GM12872 (cell line): ENCODE measurements at regions not wholly inside any gene's neighbourhood (a gene's known extent, or its start where the extent isn't known, plus 50 kb on each side); places are given as distances from the start of the nearest gene placed in this dataset.
A peak's percentile ranks its signal among the peaks of the same experiment; 100 is the strongest.

Experiments
- TF ChIP-seq, protein P1 (sequence below): IDR thresholded peaks from 3 replicates; pipeline ENCODE4 v1.5.1; 2011; ENCODE audit warnings: low read depth, mild to moderate bottlenecking, low read length, moderate library complexity; ENCODE audit not compliant: insufficient read depth

DNA sequence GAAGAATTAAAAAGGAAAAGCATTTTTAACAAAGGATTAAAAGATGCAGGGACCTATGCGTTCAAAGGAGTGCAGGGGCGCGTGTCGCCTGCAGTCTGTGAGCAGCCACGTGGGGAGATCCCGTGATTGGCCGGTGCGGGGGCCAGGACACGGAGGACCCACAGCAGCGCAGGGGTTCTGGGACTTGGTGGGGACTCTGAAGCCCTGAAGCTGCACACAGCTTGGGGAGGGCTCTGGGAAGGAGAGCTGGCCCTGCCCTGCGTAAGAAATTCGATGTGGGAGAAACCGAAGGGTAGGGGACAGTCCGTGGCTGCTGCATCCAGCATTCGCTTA lies 268.1 kb downstream of the KLF6 start:
- TF ChIP-seq, protein P1, sequence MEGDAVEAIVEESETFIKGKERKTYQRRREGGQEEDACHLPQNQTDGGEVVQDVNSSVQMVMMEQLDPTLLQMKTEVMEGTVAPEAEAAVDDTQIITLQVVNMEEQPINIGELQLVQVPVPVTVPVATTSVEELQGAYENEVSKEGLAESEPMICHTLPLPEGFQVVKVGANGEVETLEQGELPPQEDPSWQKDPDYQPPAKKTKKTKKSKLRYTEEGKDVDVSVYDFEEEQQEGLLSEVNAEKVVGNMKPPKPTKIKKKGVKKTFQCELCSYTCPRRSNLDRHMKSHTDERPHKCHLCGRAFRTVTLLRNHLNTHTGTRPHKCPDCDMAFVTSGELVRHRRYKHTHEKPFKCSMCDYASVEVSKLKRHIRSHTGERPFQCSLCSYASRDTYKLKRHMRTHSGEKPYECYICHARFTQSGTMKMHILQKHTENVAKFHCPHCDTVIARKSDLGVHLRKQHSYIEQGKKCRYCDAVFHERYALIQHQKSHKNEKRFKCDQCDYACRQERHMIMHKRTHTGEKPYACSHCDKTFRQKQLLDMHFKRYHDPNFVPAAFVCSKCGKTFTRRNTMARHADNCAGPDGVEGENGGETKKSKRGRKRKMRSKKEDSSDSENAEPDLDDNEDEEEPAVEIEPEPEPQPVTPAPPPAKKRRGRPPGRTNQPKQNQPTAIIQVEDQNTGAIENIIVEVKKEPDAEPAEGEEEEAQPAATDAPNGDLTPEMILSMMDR = no peak

- TF ChIP-seq, protein P1 = no peak
Measured at GRCh38 chr10:3516234-3516922, 268.6 kb downstream of the KLF6 start.

DNA sequence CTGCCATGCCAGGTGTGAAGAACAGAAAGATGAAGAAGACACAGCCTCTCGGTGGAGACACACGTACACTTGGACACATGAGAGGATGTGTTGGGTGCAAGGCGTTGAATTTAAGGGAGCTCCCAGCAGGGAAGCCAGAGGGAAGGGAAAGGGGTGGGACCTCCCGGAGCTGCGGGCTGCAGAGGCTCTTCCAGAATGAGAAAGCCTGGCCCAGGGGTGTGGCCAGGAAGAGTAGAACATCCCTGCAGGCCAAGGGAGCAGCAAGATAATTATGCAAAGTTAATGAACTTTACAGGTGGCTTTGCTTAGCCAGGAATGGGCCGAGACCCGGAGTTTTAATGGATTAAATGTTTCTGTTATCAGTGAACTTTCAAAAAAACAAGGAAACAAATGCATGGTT lies 270.3 kb downstream of the KLF6 start:
- TF ChIP-seq, protein P1 = no peak

- TF ChIP-seq, protein P1 = peak; percentile 13; the same call in 1 of the 3 replicates
Measured at GRCh38 chr10:3512263-3512662, 272.7 kb downstream of the KLF6 start.

GRCh38 chr10:3511483-3511882 lies 273.5 kb downstream of the KLF6 start:
- TF ChIP-seq, protein P1 = no peak

DNA sequence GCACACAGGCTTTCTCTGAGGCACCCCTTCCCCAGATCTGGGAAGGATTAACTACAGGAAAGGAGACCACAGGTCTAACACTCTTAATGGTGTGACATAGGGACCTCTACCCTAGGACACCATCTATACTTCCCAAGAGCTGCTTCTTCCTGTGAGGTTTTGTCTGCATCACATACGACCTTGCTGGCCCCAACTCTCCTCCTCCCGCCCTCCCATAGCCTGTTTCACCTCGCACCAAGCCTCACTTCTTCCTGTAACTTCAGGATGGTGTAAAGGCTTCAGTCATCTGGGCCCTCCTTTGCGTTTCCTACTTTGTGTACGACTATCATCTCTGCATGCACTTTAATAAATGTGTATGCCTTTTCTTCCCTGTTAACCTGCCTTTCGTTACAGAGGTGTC lies 274.3 kb downstream of the KLF6 start:
- TF ChIP-seq, protein P1 = no peak

DNA sequence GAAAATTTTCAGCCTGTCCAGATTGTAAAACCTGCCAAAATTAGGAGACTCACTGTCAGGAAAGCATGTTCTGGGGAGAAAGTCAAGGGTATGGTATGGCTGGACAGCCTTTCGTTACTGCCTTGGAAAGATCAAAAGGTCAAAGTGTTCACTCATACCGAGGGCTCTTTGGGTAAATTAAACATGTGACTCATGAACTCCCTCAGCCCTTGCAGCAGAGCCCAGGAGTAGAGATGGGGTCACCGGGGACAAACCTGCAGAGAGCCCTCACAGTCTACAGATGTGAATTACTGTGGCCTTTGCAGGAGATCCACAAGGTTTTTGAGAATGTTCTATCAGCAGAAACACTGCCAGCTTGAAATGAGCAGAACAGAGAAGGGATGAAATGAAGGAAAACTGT lies 275.7 kb downstream of the KLF6 start:
- TF ChIP-seq, protein P1 = no peak
